MM.1S (cell line): ENCODE measurements at regions not wholly inside any gene's neighbourhood (a gene's known extent, or its start where the extent isn't known, plus 50 kb on each side); places are given as distances from the start of the nearest gene placed in this dataset.

ENCODE experiments used
- DNase-seq: peaks from one replicate; pipeline ENCODE4 v3.0.0-alpha.2; 2015
- H2AFZ ChIP-seq: fragments of 300-600 bp; sonication (generic); 2 replicates; pipeline ENCODE4 v1.6.0; 2016; ENCODE audit warnings: antibody characterized with exemption, low read length
- H3F3A ChIP-seq: fragments of 300-600 bp; sonication (generic); 2 replicates; pipeline ENCODE4 v1.6.1; 2016; ENCODE audit warnings: mild to moderate bottlenecking, antibody characterized with exemption, low read length, moderate library complexity, mixed read lengths; ENCODE audit not compliant: insufficient read depth
- H3K27ac ChIP-seq: fragments of 300-600 bp; sonication (generic); 2 replicates; pipeline ENCODE4 v1.5.1; 2016; ENCODE audit warnings: mild to moderate bottlenecking, low read length
- H3K27me3 ChIP-seq: fragments of 300-600 bp; sonication (generic); replicated peaks from 2 replicates; pipeline ENCODE4 v1.6.0; 2016; ENCODE audit warnings: low read length; ENCODE audit not compliant: insufficient read depth
- H3K36me3 ChIP-seq: fragments of 300-600 bp; sonication (generic); replicated peaks from 2 replicates; pipeline ENCODE4 v1.6.1; 2016; ENCODE audit warnings: mild to moderate bottlenecking, low read length, mixed read lengths; ENCODE audit not compliant: insufficient read depth
- H3K4me1 ChIP-seq: fragments of 300-600 bp; sonication (generic); 2 replicates; pipeline ENCODE4 v1.6.1; 2016; ENCODE audit warnings: low read length, mixed read lengths
- H3K4me2 ChIP-seq: fragments of 300-600 bp; sonication (generic); 2 replicates; pipeline ENCODE4 v1.6.0; 2016; ENCODE audit warnings: low read depth, low read length
- H3K4me3 ChIP-seq: fragments of 300-600 bp; sonication (generic); 2 replicates; pipeline ENCODE4 v1.5.1; 2016; ENCODE audit warnings: low read length, mixed read lengths
- H3K79me2 ChIP-seq: fragments of 300-600 bp; sonication (generic); 2 replicates; pipeline ENCODE4 v1.6.1; 2016; ENCODE audit warnings: mixed run types, low read length, mixed read lengths
- H3K9ac ChIP-seq: fragments of 300-600 bp; sonication (generic); 2 replicates; pipeline ENCODE4 v1.6.1; 2016; ENCODE audit warnings: low read length, mixed read lengths
- H3K9me2 ChIP-seq: fragments of 300-600 bp; sonication (generic); replicated peaks from 2 replicates; pipeline ENCODE4 v1.6.1; 2016; ENCODE audit warnings: mild to moderate bottlenecking, low read length, mixed read lengths; ENCODE audit not compliant: insufficient read depth
- H3K9me3 ChIP-seq: fragments of 300-600 bp; sonication (generic); replicated peaks from 2 replicates; pipeline ENCODE4 v1.6.1; 2016; ENCODE audit warnings: mild to moderate bottlenecking, low read length, mixed read lengths; ENCODE audit not compliant: insufficient read depth
- H4K20me1 ChIP-seq: fragments of 300-600 bp; sonication (generic); 2 replicates; pipeline ENCODE4 v1.6.1; 2016; ENCODE audit warnings: mild to moderate bottlenecking, low read length, moderate library complexity, mixed read lengths; ENCODE audit not compliant: insufficient read depth
- EZH2 ChIP-seq: fragments of 300-600 bp; sonication (generic); optimal IDR thresholded peaks from 2 replicates; pipeline ENCODE3; 2017; ENCODE audit warnings: low read depth, mild to moderate bottlenecking, antibody characterized with exemption, low read length, mixed read lengths
- EZH2phosphoT487 ChIP-seq: fragments of 300-600 bp; sonication (generic); IDR thresholded peaks from 2 replicates; pipeline ENCODE4 v1.6.1; 2018; ENCODE audit warnings: antibody characterized with exemption, low read length
- TF ChIP-seq, protein P1 (sequence below): fragments of 300-600 bp; sonication (generic); IDR thresholded peaks from 2 replicates; pipeline ENCODE4 v1.5.1; 2016; ENCODE audit warnings: antibody characterized with exemption, low read length, mixed read lengths

DNA sequence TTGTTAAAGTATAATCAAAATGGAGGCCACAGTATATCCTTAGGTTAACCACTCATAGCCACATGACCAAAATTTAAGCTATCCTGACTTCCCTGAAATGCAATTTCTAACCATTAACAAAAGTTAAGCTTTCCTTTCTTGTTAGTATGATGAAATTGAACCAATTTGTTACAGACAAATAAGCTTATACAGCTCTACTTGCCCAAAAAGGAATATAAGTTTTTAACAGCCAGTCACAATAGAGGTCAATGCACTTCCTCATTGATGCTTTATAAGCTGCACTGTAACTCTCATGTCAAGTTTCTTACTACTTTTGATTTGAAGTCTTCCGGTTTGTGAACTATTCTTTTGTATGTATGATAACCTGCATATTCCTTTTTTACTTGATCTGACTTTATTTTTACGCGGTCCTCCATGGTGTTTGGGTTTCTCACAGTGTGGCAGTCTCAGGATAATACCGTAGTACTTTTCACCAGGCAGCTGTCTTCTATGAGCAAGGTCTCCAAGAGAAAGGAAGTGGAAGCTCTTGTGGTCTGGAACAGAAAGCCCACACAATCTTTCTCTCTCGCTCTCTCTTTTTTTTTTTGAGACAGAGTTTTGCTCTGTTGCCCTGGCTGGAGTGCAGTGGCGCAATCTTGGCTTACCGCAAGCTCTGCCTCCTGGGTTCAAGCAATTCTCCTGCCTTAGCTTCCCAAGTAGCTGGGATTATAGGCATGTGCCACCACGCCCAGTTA is 331.6 kb downstream of the SRGAP2C start:
- H3K9me2 ChIP-seq, result no peaks in the 10 kb centered on the region
- 0 out of 2 replicates have a peak overlapping the region, but pooled peaks have one; percentile 27 for H3K4me2 ChIP-seq
- no peaks in the 10 kb centered on the region for H3K4me1 ChIP-seq
- H3K27me3 ChIP-seq, result no peaks in the 10 kb centered on the region
- no peaks in the 10 kb centered on the region for H3K79me2 ChIP-seq
- H3K27ac ChIP-seq, result no peak overlapping the region
- H3K36me3 ChIP-seq, result no peaks in the 10 kb centered on the region
- H4K20me1 ChIP-seq, result no peaks in the 10 kb centered on the region
- DNase-seq, result peak; percentile 53
- no peak overlapping the region for H2AFZ ChIP-seq
- no peak overlapping the region for H3K4me3 ChIP-seq
- no peak for TF ChIP-seq EZH2phosphoT487
- no peak for TF ChIP-seq EZH2
- TF ChIP-seq, protein P1, sequence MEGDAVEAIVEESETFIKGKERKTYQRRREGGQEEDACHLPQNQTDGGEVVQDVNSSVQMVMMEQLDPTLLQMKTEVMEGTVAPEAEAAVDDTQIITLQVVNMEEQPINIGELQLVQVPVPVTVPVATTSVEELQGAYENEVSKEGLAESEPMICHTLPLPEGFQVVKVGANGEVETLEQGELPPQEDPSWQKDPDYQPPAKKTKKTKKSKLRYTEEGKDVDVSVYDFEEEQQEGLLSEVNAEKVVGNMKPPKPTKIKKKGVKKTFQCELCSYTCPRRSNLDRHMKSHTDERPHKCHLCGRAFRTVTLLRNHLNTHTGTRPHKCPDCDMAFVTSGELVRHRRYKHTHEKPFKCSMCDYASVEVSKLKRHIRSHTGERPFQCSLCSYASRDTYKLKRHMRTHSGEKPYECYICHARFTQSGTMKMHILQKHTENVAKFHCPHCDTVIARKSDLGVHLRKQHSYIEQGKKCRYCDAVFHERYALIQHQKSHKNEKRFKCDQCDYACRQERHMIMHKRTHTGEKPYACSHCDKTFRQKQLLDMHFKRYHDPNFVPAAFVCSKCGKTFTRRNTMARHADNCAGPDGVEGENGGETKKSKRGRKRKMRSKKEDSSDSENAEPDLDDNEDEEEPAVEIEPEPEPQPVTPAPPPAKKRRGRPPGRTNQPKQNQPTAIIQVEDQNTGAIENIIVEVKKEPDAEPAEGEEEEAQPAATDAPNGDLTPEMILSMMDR, result no peak
- H3K9ac ChIP-seq, result no peak overlapping the region
- H3K9me3 ChIP-seq, result no peaks in the 10 kb centered on the region
- no peaks in the 10 kb centered on the region for H3F3A ChIP-seq

DNA sequence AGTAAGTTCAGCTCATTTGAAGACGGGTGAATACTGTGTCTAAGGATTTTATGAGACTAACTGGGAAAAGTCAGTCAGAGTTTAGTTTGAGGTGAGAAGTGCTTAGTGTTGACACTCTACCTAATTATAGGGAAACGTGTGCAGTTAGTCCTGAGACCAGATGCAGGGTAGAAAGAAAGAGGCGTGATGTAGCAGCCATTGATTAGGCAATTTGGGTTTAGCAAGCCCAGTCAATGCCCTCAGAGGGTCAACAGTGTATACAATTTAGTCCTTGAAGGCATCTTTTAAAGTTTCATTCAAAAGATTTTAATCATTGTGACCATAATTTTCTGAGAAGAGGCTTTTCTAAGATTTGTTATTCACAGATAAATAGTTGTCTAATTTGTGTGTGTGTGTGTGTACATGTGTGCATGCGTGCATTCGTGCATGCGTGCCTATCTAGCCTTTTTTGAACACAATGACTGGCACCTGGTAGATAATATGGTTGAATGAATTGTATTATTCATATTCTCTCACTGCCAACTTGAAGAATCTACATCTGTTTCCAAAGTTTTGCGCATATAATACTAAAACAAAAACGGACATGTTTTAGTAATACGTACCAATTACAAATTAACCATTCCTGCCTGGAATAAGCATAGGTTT is 332.9 kb downstream of the SRGAP2C start:
- no peak overlapping the region for H3K9ac ChIP-seq
- H3K4me2 ChIP-seq, result no peak overlapping the region
- no peak for TF ChIP-seq EZH2
- TF ChIP-seq, protein P1, result no peak
- no peak for TF ChIP-seq EZH2phosphoT487

GRCh38 chr1:121518726-121519041 is 333.9 kb downstream of the SRGAP2C start:
- Histone ChIP-seq H3F3A (no peaks in the 10 kb centered on the region), H3K36me3 (no peaks in the 10 kb centered on the region), H3K4me1 (no peaks in the 10 kb centered on the region), H2AFZ (peak overlapping the region; percentile 35; the same call in 1 of the 2 replicates), H3K27ac (no peak overlapping the region), H3K79me2 (no peaks in the 10 kb centered on the region), H3K4me3 (peak overlapping the region; percentile 56), H3K9me2 (no peaks in the 10 kb centered on the region), H3K9me3 (no peaks in the 10 kb centered on the region), H4K20me1 (no peaks in the 10 kb centered on the region), H3K9ac (peak overlapping the region; percentile 59), H3K27me3 (no peaks in the 10 kb centered on the region), H3K4me2 (peak overlapping the region; percentile 60; the same call in 1 of the 2 replicates)
- no peak for TF ChIP-seq EZH2phosphoT487
- TF ChIP-seq, protein P1, result no peak
- TF ChIP-seq EZH2, result no peak
- no peak for DNase-seq

More for the DNA sequence above, 332.9 kb downstream of the SRGAP2C start:
- no peak for DNase-seq
- no peaks in the 10 kb centered on the region for H3K9me3 ChIP-seq
- no peaks in the 10 kb centered on the region for H3K36me3 ChIP-seq
- H4K20me1 ChIP-seq, result no peaks in the 10 kb centered on the region
- no peak overlapping the region for H3K27ac ChIP-seq
- H3K4me3 ChIP-seq, result no peak overlapping the region
- H3K27me3 ChIP-seq, result no peaks in the 10 kb centered on the region
- H3K4me1 ChIP-seq, result no peaks in the 10 kb centered on the region
- H2AFZ ChIP-seq, result no peak overlapping the region
- no peaks in the 10 kb centered on the region for H3F3A ChIP-seq
- no peaks in the 10 kb centered on the region for H3K79me2 ChIP-seq
- no peaks in the 10 kb centered on the region for H3K9me2 ChIP-seq
